Hepatocyte (in vitro differentiated cells): ENCODE measurements at regions not wholly inside any gene's neighbourhood (a gene's known extent, or its start where the extent isn't known, plus 50 kb on each side); places are given as distances from the start of the nearest gene placed in this dataset.

Experiments used
- CTCF ChIP-seq: fragments of 200-600 bp; sonication (generic); IDR thresholded peaks from 2 replicates; pipeline ENCODE4 v1.5.1; 2016; ENCODE audit warnings: antibody characterized with exemption, mild to moderate bottlenecking; ENCODE audit not compliant: poor library complexity
- EZH2 ChIP-seq: fragments of 200-600 bp; sonication (generic); IDR thresholded peaks from 2 replicates; pipeline ENCODE4 v1.6.1; 2016; ENCODE audit warnings: antibody characterized with exemption, mild to moderate bottlenecking, borderline replicate concordance

- TF ChIP-seq CTCF: no peak
- no peak for TF ChIP-seq EZH2
Measured at GRCh38 chr4:181613200-181613599, 630.0 kb upstream of the TENM3 start.
